GM12865 (cell line): ENCODE measurements at regions not wholly inside any gene's neighbourhood (a gene's known extent, or its start where the extent isn't known, plus 50 kb on each side); places are given as distances from the start of the nearest gene placed in this dataset.

Experiments
- DNase-seq: peaks from one replicate; pipeline ENCODE4 v3.0.0; 2010; ENCODE audit warnings: low read depth
- H3K4me3 ChIP-seq: 2 replicates; pipeline ENCODE4 v1.5.1; 2011; ENCODE audit warnings: mild to moderate bottlenecking, low read depth, low read length, control low read depth
- TF ChIP-seq, protein P1 (sequence below): IDR thresholded peaks from 2 replicates; pipeline ENCODE4 v1.5.1; 2011; ENCODE audit warnings: low read length, control low read depth, low read depth, inconsistent platforms; ENCODE audit not compliant: insufficient read depth; ENCODE audit errors: missing control alignments

DNA sequence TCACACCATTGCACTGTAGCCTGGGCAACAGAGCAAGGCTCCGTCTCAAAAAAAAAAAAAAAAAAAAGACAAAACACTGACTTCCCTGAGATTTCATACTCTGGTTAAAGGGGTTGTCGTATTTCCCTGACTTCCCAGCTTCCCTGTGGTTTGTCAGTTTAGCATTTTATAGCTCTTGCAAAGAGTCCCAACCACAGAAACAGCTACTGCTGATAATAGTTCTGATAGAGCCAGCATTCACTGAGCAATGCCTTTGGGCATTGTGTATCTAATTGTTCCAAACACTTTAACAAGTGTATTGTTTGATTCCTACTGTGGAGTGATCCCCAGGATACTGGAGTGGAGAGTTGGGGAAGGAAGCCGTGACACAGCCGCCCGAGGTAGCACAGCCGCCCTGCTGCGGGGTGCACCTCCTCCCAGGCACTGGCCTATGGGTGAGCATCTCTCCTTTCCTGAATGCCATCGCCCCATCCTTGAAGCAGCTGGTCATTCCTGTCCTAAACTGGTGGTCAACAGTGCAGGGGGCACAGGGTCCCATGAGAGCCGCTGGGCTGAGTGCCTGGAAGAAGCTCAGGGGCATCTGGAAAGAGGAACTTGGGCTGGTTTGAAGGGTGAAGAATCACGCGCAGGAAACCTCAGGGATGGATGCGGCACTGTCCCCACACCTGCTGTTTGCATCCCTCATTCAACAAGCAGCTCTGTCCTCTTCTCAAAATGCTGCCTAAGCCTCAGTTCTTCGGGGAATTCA, 81.0 kb upstream of the TMEM18 start:
- no peak overlapping the region for H3K4me3 ChIP-seq
- TF ChIP-seq, protein P1, sequence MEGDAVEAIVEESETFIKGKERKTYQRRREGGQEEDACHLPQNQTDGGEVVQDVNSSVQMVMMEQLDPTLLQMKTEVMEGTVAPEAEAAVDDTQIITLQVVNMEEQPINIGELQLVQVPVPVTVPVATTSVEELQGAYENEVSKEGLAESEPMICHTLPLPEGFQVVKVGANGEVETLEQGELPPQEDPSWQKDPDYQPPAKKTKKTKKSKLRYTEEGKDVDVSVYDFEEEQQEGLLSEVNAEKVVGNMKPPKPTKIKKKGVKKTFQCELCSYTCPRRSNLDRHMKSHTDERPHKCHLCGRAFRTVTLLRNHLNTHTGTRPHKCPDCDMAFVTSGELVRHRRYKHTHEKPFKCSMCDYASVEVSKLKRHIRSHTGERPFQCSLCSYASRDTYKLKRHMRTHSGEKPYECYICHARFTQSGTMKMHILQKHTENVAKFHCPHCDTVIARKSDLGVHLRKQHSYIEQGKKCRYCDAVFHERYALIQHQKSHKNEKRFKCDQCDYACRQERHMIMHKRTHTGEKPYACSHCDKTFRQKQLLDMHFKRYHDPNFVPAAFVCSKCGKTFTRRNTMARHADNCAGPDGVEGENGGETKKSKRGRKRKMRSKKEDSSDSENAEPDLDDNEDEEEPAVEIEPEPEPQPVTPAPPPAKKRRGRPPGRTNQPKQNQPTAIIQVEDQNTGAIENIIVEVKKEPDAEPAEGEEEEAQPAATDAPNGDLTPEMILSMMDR, result no peak
- no peak for DNase-seq

DNA sequence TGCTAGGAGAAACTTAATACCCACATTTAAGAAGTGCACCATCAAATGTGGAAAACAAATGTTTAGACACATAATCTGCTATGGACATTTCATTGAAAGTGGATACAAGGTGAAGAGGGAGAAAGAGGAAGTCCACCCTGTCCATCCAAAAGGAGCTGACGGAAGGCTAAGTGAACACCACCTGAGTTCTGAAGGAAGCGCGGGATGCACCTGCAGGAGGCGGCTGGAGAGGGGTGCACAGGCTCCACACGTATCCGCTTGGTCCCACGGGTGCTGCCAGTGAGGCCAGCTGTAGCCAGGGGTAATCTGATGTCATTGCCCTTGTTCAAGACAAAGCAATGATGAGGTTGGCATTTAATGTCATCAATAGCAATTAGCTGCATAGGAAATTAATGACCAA, 75.9 kb upstream of the TMEM18 start:
- no peak for DNase-seq
- TF ChIP-seq, protein P1, result no peak

DNA sequence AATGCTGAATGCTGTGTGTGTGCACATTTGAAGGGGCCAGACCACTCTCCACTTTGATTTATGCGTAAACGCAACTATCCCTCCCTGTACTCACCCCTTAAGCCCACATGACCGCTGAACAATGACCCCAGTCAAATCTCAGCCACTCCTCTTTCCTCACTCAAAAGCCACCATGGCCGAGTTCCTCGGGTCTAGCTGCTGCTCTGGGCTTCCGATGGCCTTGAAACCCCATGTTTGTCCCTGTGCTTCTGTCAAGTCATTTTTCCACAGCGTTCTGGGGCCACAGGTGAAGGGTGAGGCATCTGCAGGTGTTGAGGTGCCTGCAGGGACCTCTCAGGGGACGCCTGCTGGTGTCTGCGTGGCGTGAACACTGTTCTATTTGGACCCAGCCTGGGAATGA, 74.3 kb upstream of the TMEM18 start:
- DNase-seq, result no peak
- H3K4me3 ChIP-seq, result no peak overlapping the region
- TF ChIP-seq, protein P1, result no peak

More for the DNA sequence above, 75.9 kb upstream of the TMEM18 start:
- no peak overlapping the region for H3K4me3 ChIP-seq

DNA sequence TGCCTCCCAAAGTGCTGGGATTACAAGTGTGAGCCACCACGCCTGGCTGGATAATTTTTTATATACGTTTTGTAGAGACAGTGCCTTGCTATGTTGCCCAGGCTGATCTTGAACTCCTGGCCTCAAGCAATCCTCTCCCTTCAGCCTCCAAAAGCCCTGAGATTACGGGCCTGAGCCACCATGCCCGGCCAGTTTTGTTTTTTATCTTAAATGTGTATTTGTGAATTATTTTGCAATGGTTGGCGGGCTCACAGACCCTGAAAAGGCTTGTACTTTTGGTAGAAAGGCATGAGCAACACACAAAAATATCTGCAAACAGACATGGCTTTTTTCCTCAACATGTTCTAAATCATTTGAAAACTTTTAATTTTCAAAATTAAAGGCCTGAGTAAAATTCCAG, 73.4 kb upstream of the TMEM18 start:
- no peak for DNase-seq
- TF ChIP-seq, protein P1, result no peak
- no peak overlapping the region for H3K4me3 ChIP-seq

DNA sequence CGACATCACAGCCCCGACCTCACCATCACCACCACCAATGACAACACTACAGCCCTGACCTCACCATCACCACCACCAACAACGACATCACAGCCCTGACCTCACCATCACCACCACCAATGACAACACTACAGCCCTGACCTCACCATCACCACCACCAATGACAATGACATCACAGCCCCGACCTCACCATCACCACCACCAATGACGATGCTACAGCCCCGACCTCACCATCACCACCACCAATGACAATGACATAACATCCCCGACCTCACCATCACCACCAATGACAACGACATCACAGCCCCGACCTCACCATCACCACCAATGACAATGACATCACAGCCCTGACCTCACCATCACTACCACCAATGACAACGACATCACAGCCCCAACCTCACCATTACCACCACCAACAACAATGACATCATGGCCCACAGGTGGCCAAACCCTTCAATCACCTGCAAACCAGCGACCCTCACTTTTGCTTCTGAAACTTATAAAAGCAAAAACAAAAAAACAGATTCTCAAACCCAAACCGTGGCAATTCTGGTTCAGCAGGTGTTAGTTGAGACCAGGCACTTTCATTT, 70.7 kb upstream of the TMEM18 start:
- TF ChIP-seq, protein P1, result no peak
- no peak for DNase-seq
- H3K4me3 ChIP-seq, result no peak overlapping the region

DNA sequence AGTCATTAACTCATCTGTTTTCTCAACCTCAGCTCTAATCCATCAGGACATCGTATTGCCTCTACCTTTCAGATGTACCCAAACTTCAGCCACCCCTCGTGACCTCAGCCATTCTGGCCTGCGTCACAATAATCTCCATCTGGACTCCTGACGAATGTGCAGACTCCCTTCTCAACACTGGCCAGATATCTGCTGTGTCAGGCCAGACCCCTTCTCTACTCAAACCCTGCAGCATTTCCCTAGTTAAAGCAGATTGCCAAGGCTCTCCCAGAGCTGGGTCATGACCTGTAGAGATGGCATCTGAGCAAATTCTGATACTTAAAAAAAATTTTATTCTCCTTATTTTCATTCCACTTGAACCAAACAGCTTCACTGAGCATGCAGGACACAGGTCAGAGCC, 69.5 kb upstream of the TMEM18 start:
- H3K4me3 ChIP-seq, result no peak overlapping the region
- no peak for DNase-seq
- TF ChIP-seq, protein P1, result no peak
